GM12872 (cell line): ENCODE measurements at regions not wholly inside any gene's neighbourhood (a gene's known extent, or its start where the extent isn't known, plus 50 kb on each side); places are given as distances from the start of the nearest gene placed in this dataset.

ENCODE experiments used
- CTCF ChIP-seq: IDR thresholded peaks from 3 replicates; pipeline ENCODE4 v1.5.1; 2011; ENCODE audit warnings: low read depth, mild to moderate bottlenecking, low read length, moderate library complexity; ENCODE audit not compliant: insufficient read depth

DNA sequence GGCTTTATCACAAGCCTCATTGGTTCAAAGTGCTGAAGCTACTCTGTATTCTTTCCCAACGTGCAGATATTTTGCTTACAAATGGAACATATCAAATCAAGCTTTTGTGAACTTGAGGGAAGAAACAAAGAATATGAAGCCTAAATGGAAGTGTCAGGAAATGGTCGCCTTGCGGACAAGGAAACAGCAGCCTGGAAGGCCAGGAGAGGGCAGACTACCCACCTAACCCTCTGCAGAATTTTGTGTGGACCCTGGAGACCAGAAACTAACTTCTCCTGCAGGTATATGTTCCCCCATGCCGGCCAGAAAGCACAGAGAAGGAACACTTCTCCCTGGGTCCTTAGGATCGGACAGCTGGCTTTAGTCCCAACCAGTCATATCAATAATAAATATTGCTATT is 1425.8 kb downstream of the PCDH7 start:
- TF ChIP-seq CTCF, result no peak

GRCh38 chr4:32147446-32148085 is 1427.4 kb downstream of the PCDH7 start:
- TF ChIP-seq CTCF, result no peak

DNA sequence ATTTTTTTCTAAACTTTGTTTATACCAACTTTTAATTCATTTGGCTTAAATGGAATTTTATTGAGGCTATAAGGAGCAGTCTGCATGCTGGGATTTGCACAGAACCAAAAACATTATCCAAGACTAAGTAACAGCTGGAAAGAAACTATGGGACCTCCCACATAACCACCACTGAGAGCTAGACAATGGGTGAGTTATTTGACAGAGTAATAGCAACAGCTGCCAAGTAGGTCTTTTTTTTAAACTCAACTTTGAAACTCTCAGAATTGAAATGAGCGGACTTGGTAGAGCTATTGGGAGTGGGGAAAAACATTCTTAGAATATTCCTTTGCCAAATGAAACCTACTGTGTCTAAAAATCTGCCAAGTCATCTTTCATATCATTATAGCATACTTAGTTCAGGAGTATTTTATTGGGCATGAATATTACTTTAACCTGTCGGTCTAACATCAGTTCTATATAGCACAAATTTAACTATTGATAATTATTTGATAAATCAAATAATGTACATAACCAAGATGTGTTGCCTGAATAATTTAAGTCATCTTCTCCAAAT is 1428.0 kb downstream of the PCDH7 start:
- no peak for TF ChIP-seq CTCF

GRCh38 chr4:32158961-32159360 is 1438.8 kb downstream of the PCDH7 start:
- no peak for TF ChIP-seq CTCF

DNA sequence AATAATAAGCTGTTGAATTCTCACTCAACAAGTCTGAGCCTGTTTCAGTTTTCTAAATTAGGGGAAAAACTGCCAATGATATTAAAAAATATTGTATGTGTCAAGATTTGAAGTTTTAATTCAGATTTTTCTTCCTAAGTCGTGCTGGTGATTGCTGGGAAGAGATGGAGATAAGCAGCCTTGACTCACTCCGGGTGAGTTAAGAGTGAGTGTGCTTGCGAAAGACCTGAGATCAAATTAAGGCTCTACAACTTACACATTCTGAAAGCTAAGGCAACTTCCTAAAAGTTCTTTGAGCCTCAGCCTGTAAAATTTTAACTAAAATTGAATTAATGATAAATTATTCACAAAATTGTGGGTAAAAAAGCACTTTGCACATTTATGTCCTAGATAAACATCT is 1441.2 kb downstream of the PCDH7 start:
- TF ChIP-seq CTCF, result no peak

- no peak for TF ChIP-seq CTCF
These were observed 1443.0 kb downstream of the PCDH7 start for GRCh38 chr4:32163125-32163524.

- no peak for TF ChIP-seq CTCF
These were observed 1449.7 kb downstream of the PCDH7 start for GRCh38 chr4:32169841-32170240.
